Keratinocyte (primary cell): ENCODE measurements at regions not wholly inside any gene's neighbourhood (a gene's known extent, or its start where the extent isn't known, plus 50 kb on each side); places are given as distances from the start of the nearest gene placed in this dataset.

Experiments
- DNase-seq: peaks from one replicate; pipeline ENCODE4 v3.0.0-alpha.2; 2011; ENCODE audit warnings: low read depth, missing footprints, low spot score
- FAIRE-seq: peaks from 2 replicates; lab custom pipeline; 2011; peaks lifted over from hg19 to GRCh38; lab: Jason Lieb, UNC
- H2AFZ ChIP-seq: 2 replicates; pipeline ENCODE4 v1.6.0; 2012; ENCODE audit warnings: low read length, control low read depth, inconsistent platforms; ENCODE audit not compliant: control insufficient read depth
- H3K27ac ChIP-seq: 2 replicates; pipeline ENCODE4 v1.5.1; 2011; ENCODE audit warnings: low read length; ENCODE audit not compliant: control insufficient read depth, insufficient read depth
- H3K27me3 ChIP-seq: 3 replicates; pipeline ENCODE4 v1.6.0; 2011; ENCODE audit warnings: low read length; ENCODE audit not compliant: control insufficient read depth, insufficient read depth; ENCODE audit errors: extremely low read depth
- H3K36me3 ChIP-seq, 2 experiments: 2 replicates in 1 of 2; 3 replicates in 1 of 2; pipeline ENCODE4 v1.5.1; 2011; ENCODE audit warnings: low read length in 2 of 2, mild to moderate bottlenecking in 1 of 2; ENCODE audit not compliant: control insufficient read depth in 2 of 2, insufficient read depth in 2 of 2; ENCODE audit errors: extremely low read depth in 1 of 2
- H3K4me1 ChIP-seq: 3 replicates; pipeline ENCODE4 v1.5.1; 2011; ENCODE audit warnings: low read length; ENCODE audit not compliant: control insufficient read depth, insufficient read depth; ENCODE audit errors: extremely low read depth
- H3K4me2 ChIP-seq: 3 replicates; pipeline ENCODE4 v1.6.0; 2011; ENCODE audit warnings: low read depth, low read length; ENCODE audit not compliant: control insufficient read depth, insufficient read depth; ENCODE audit errors: extremely low read depth
- H3K4me3 ChIP-seq, 3 experiments: fragments of 200-600 bp in 1 of 3; sonication (generic) in 1 of 3; 2 replicates in 2 of 3; 3 replicates in 1 of 3; pipeline ENCODE4 v1.5.1; 2011 to 2016; ENCODE audit warnings: low read length in 3 of 3, mild to moderate bottlenecking in 3 of 3, control low read depth in 2 of 3, inconsistent platforms in 1 of 3, low read depth in 1 of 3, mixed read lengths in 1 of 3, mixed run types in 1 of 3, moderate library complexity in 1 of 3; ENCODE audit not compliant: control insufficient read depth in 2 of 3, insufficient read depth in 2 of 3; ENCODE audit errors: extremely low read depth in 1 of 3
- H3K79me2 ChIP-seq: 2 replicates; pipeline ENCODE4 v1.6.0; 2012; ENCODE audit warnings: low read length; ENCODE audit not compliant: control insufficient read depth, insufficient read depth
- H3K9ac ChIP-seq: 3 replicates; pipeline ENCODE4 v1.6.0; 2011; ENCODE audit warnings: low read length; ENCODE audit not compliant: control insufficient read depth, insufficient read depth; ENCODE audit errors: extremely low read depth
- H3K9me1 ChIP-seq: 3 replicates; pipeline ENCODE4 v1.6.0; 2011; ENCODE audit warnings: low read length; ENCODE audit not compliant: control insufficient read depth, insufficient read depth; ENCODE audit errors: extremely low read depth
- H3K9me3 ChIP-seq: 2 replicates; pipeline ENCODE4 v1.5.1; 2012; ENCODE audit warnings: low read depth, low read length; ENCODE audit not compliant: control insufficient read depth
- H4K20me1 ChIP-seq: 3 replicates; pipeline ENCODE4 v1.6.0; 2011; ENCODE audit warnings: low read length; ENCODE audit not compliant: control insufficient read depth, insufficient read depth; ENCODE audit errors: extremely low read depth
- CTCF ChIP-seq, 3 experiments: IDR thresholded peaks in 1 of 3; conservative IDR thresholded peaks in 1 of 3; optimal IDR thresholded peaks in 1 of 3; 2 replicates in 2 of 3; 3 replicates in 1 of 3; pipeline versions ENCODE3 to v1.5.1; 2011; ENCODE audit warnings: low read length in 3 of 3, mild to moderate bottlenecking in 3 of 3, moderate library complexity in 2 of 3, control low read depth in 1 of 3, inconsistent platforms in 1 of 3; ENCODE audit not compliant: insufficient read depth in 2 of 3; ENCODE audit errors: extremely low read depth in 1 of 3
- EZH2 ChIP-seq: IDR thresholded peaks from one replicate; pipeline ENCODE4 v1.6.1; 2012; ENCODE audit warnings: inconsistent platforms, mild to moderate bottlenecking, low read length, moderate library complexity
- dilution Hi-C: fragments of 300-500 bp; cut with MboI; formaldehyde crosslinking; loops from one replicate; pipeline ENCODE4 v1.7.0; 2020; ENCODE audit warnings: low sequenced_read_pairs; ENCODE audit not compliant: extremely low pct_ligation_motif_present

- H3K4me3 ChIP-seq: no peak overlapping the region
- TF ChIP-seq CTCF (optimal IDR thresholded peaks at IDR 0.05 in 1 of 3, IDR thresholded peaks at IDR 0.05 in 1 of 3, conservative IDR thresholded peaks at IDR 0.05 in 1 of 3; ENCODE audit: extremely low read depth in 1 of 3, insufficient read depth in 2 of 3, low read length in 3 of 3) (no peak), EZH2 (no peak)
- H3K27me3 ChIP-seq: no peaks in the 10 kb centered on the region
- no peaks in the 10 kb centered on the region for H4K20me1 ChIP-seq
- H3K4me1 ChIP-seq: no peaks in the 10 kb centered on the region
- no peak overlapping the region for H2AFZ ChIP-seq
- H3K9me1 ChIP-seq: no peaks in the 10 kb centered on the region
- H3K4me2 ChIP-seq: no peak overlapping the region
- dilution Hi-C loops: no loop called here
- FAIRE-seq: no peak
- no peaks in the 10 kb centered on the region for H3K9me3 ChIP-seq
- DNase-seq: no peak
- no peak overlapping the region for H3K27ac ChIP-seq
- H3K36me3 ChIP-seq: no peaks in the 10 kb centered on the region
- no peak overlapping the region for H3K9ac ChIP-seq
- no peaks in the 10 kb centered on the region for H3K79me2 ChIP-seq
These were observed 94.5 kb upstream of the ID2 start for GRCh38 chr2:8587251-8587791.

DNA sequence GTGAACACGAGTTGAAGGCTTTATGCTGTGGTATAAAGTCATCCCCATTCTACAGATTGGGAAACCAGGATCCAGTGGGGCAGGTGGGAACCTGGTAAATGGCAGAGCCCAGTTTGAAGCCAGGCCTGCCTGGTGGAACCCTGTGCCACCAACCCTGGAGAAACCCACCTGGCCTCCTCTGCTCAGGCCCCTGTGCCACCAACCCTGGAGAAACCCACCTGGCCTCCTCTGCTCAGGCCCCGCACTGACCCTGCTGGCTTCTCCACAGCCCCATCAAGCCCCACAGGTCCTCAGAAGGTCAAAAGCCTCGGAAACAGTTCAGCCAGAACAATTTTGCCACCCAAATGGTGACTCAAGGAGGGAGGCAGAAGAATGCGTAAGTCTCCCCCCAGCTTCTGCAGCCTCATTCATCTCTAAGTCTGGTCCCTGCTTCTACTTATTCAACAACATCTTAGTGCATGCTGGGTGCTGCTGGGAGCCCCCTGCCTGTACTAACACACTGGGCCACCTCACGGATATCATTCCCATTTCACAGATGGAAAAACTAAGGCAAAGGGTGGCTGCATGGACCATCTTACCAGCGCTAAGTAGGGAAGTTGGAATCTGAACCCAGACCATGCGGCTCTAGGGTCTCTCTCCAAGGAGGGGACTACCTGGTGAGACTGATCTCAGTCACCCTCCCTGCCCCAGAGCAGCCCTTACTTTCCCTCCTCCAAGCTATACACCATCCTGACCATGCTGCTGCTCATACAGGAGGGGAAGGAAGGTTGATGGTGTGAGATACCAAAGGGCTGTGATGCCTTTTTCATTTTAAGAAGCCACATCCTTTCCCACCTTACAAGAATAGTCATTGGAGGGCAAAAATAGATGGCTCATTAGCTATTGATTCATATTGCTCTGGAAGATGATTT, 93.7 kb upstream of the ID2 start:
- Histone ChIP-seq H3K4me1 (no peaks in the 10 kb centered on the region), H3K27ac (no peak overlapping the region), H3K4me3 (no peak overlapping the region), H4K20me1 (no peaks in the 10 kb centered on the region), H3K9ac (no peak overlapping the region), H3K9me1 (no peaks in the 10 kb centered on the region), H3K9me3 (no peaks in the 10 kb centered on the region), H3K36me3 (no peaks in the 10 kb centered on the region), H2AFZ (no peak overlapping the region), H3K79me2 (no peaks in the 10 kb centered on the region), H3K27me3 (no peaks in the 10 kb centered on the region), H3K4me2 (no peak overlapping the region)
- dilution Hi-C loops: no loop called here
- FAIRE-seq: no peak
- no peak for TF ChIP-seq EZH2
- TF ChIP-seq CTCF (optimal IDR thresholded peaks at IDR 0.05 in 1 of 3, IDR thresholded peaks at IDR 0.05 in 1 of 3, conservative IDR thresholded peaks at IDR 0.05 in 1 of 3; ENCODE audit: extremely low read depth in 1 of 3, insufficient read depth in 2 of 3, low read length in 3 of 3): no peak
- no peak for DNase-seq
